ENCODE measurements at regions not wholly inside any gene's neighbourhood (a gene's known extent, or its start where the extent isn't known, plus 50 kb on each side); places are given as distances from the start of the nearest gene placed in this dataset.

GRCh38 chr18:78664848-78665247 lies 314.8 kb upstream of the SALL3 start:
- no peak for TF ChIP-seq CTCF (IDR thresholded peaks at IDR 0.05)
- TF ChIP-seq POLR2A (IDR thresholded peaks at IDR 0.05) = no peak
